Stimulated activated naive CD8-positive, alpha-beta T cell treated with anti-CD3 and anti-CD28 coated beads, Interleukin-15, Interleukin-2, amounts not matched to agents 100 ng/mL and 50 ng/mL, for 24 hours (primary cell): ENCODE measurements at regions not wholly inside any gene's neighbourhood (a gene's known extent, or its start where the extent isn't known, plus 50 kb on each side); places are given as distances from the start of the nearest gene placed in this dataset.

ENCODE experiments used
- H3K27ac Mint-ChIP-seq: one replicate; pipeline ENCODE4 v1.8.0; 2021; ENCODE audit warnings: mild to moderate bottlenecking, mixed read lengths
- H3K27me3 Mint-ChIP-seq: one replicate; pipeline ENCODE4 v1.8.0; 2021; ENCODE audit warnings: mixed read lengths
- H3K36me3 Mint-ChIP-seq: one replicate; pipeline ENCODE4 v1.8.0; 2021; ENCODE audit warnings: low read depth, mixed read lengths
- H3K4me1 Mint-ChIP-seq: one replicate; pipeline ENCODE4 v1.8.0; 2021; ENCODE audit warnings: low read depth, mixed read lengths
- H3K4me3 Mint-ChIP-seq: one replicate; pipeline ENCODE4 v1.8.0; 2021; ENCODE audit warnings: mild to moderate bottlenecking, mixed read lengths
- H3K9me3 Mint-ChIP-seq: one replicate; pipeline ENCODE4 v1.8.0; 2021; ENCODE audit warnings: mixed read lengths

GRCh38 chr4:132267321-132267720, 881.8 kb upstream of the PCDH10 start:
- Mint-ChIP-seq H3K9me3 (peaks cover 4% of the 10 kb centered on the region), H3K4me1 (no peaks in the 10 kb centered on the region), H3K4me3 (no peak overlapping the region), H3K36me3 (no peaks in the 10 kb centered on the region), H3K27ac (no peak overlapping the region), H3K27me3 (no peaks in the 10 kb centered on the region)

DNA sequence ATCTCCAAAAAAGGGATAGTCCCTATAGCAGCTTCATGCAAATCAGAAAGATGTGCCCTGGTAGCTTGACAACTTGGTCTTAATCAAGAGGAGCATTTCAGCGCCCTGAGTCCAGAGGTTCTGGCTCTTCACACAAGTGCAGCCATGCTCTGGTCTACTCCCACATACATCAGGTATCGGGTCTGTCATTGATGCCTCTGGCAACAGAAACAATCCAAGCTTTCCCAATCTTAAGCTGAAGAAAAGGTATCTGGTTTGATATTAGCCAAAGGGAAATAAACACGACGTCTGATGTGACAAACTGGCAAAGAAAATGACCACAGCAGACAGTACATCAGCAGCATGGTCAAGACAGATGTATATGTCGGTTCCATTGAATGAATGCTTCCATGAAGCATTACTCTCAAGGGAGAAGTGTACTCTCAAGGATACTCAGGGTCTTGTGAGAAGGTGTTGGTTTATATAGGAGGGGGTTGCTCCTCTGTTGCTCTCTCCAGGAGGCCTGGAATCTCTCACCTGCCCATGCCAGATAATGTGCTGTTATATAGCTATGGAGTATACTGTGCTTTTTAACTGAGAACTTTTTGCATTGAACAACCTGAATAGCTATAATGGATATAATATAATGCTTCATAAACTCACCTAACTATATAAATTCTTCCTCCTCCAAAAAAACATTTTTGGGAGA, 879.6 kb upstream of the PCDH10 start:
- H3K27me3 Mint-ChIP-seq: no peaks in the 10 kb centered on the region
- no peaks in the 10 kb centered on the region for H3K9me3 Mint-ChIP-seq
- H3K36me3 Mint-ChIP-seq: no peaks in the 10 kb centered on the region
- no peaks in the 10 kb centered on the region for H3K4me1 Mint-ChIP-seq
- no peak overlapping the region for H3K27ac Mint-ChIP-seq
- H3K4me3 Mint-ChIP-seq: no peak overlapping the region

DNA sequence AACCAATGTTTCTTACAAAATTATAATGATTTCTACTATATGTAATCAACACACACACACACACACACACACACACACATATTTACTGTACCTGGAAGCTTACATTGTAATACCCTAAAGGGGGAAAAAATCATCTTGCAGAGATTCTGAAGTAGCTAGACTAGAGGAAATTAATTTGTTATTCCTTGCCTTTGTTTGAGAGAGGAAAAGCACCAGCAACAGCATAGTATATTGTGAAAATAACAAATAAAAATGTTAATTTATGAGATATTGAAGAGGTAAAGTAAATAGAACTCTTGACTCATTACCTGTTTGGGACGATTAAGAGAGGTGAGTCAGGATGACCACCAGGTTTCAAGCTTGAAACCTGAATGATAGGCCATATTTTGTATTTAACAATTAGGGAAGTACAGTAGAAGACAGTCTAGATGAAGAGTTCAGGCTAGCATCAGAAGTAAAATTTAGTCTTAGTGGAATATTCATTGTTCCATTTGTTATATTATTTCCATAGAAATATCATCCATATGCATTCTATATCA, 873.4 kb upstream of the PCDH10 start:
- H3K4me3 Mint-ChIP-seq: no peak overlapping the region
- H3K9me3 Mint-ChIP-seq: no peaks in the 10 kb centered on the region
- no peak overlapping the region for H3K27ac Mint-ChIP-seq
- no peaks in the 10 kb centered on the region for H3K4me1 Mint-ChIP-seq
- H3K36me3 Mint-ChIP-seq: no peaks in the 10 kb centered on the region
- no peaks in the 10 kb centered on the region for H3K27me3 Mint-ChIP-seq

DNA sequence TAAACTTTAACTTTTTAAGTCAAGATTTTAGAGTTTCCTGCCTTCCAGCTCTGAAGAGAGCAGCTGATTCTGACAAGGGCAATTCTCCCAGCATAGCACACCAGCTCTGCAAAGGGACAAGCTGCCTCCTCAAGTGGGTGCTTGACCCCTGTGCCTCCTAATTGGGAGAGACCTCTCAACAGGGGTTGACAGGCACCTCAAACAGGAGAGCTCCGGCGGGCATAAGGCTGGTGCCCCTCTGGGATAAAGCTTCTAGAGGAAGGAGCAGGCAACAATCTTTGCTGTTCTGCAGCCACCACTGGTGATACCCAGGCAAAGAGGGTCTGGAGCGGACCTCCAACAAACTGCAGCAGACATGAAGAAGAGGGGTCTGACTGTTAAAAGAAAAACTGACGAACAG, 872.9 kb upstream of the PCDH10 start:
- Mint-ChIP-seq H3K27me3 (no peaks in the 10 kb centered on the region), H3K36me3 (no peaks in the 10 kb centered on the region), H3K9me3 (no peaks in the 10 kb centered on the region), H3K27ac (no peak overlapping the region), H3K4me3 (no peak overlapping the region), H3K4me1 (no peaks in the 10 kb centered on the region)

DNA sequence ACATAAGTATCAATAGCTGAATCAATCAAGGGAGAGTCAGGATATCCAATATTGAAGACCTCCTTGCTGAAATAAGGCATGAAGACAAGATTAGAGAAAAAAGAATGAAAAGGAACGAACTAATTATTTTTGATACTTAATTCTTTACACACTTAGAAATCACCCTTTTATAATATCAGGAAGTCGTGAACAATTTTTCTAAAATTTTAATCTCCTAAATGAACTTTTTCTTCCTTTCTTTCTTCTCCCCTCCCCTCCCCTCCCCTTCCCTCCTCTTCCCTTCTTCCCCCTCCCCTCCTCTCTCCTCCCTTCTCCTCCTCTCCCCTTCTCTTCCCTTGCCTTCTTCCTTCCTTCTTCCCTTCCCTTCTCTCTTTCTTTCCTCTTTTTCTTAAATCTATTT, 872.1 kb upstream of the PCDH10 start:
- Mint-ChIP-seq H3K9me3 (no peaks in the 10 kb centered on the region), H3K4me1 (no peaks in the 10 kb centered on the region), H3K36me3 (no peaks in the 10 kb centered on the region), H3K27ac (no peak overlapping the region), H3K4me3 (no peak overlapping the region), H3K27me3 (no peaks in the 10 kb centered on the region)

- Mint-ChIP-seq H3K27ac (no peak overlapping the region), H3K4me1 (no peaks in the 10 kb centered on the region), H3K36me3 (no peaks in the 10 kb centered on the region), H3K4me3 (no peak overlapping the region), H3K9me3 (peaks cover 4% of the 10 kb centered on the region), H3K27me3 (no peaks in the 10 kb centered on the region)
These were observed 867.4 kb upstream of the PCDH10 start for GRCh38 chr4:132281733-132282132.

GRCh38 chr4:132284910-132285426, 864.1 kb upstream of the PCDH10 start:
- H3K27ac Mint-ChIP-seq: no peak overlapping the region
- no peaks in the 10 kb centered on the region for H3K27me3 Mint-ChIP-seq
- H3K4me1 Mint-ChIP-seq: no peaks in the 10 kb centered on the region
- peaks cover 9% of the 10 kb centered on the region for H3K9me3 Mint-ChIP-seq
- no peak overlapping the region for H3K4me3 Mint-ChIP-seq
- H3K36me3 Mint-ChIP-seq: no peaks in the 10 kb centered on the region

DNA sequence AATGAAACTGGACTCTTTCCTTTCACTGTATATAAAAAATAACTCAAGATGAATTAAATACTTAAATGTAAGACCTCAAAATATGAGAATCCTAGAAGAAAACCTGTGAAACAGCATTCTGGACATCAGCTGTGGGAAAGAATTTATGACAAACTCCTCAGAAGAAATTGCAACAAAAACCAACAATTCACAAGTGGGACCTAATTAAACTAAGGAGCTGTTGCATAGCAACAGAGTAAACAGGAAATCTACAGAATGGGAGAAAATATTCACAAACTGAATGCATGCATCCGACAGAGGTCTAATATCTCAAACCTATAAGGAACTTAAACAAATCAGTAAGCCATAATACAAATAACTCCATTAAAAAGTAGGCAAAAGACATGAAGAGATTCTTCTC, 851.7 kb upstream of the PCDH10 start:
- no peaks in the 10 kb centered on the region for H3K4me1 Mint-ChIP-seq
- H3K27ac Mint-ChIP-seq: no peak overlapping the region

DNA sequence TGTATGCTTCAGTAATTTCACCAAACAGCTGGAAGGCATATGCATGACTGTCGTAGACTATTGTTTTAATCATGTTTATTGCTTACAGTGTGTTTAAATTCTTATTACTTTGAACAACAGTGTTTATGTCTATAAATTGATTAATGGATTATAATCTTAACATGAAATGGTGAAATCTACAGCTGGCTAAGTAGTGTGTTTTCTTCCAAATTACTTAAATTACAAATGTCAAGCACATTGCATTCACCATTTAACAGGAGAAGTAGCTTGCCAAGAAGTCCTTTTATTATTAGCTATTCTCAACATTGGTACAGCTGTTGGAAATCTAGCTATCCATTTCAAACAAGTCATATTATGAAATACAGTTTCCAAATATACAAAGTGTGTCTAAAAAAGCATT, 849.3 kb upstream of the PCDH10 start:
- Mint-ChIP-seq H3K36me3 (no peaks in the 10 kb centered on the region), H3K4me3 (no peak overlapping the region), H3K9me3 (peaks cover 1% of the 10 kb centered on the region), H3K27me3 (no peaks in the 10 kb centered on the region), H3K27ac (no peak overlapping the region), H3K4me1 (no peaks in the 10 kb centered on the region)

More for the DNA sequence above, 851.7 kb upstream of the PCDH10 start:
- no peak overlapping the region for H3K4me3 Mint-ChIP-seq
- H3K9me3 Mint-ChIP-seq: no peaks in the 10 kb centered on the region
- no peaks in the 10 kb centered on the region for H3K27me3 Mint-ChIP-seq
- no peaks in the 10 kb centered on the region for H3K36me3 Mint-ChIP-seq

- no peaks in the 10 kb centered on the region for H3K4me1 Mint-ChIP-seq
- no peaks in the 10 kb centered on the region for H3K9me3 Mint-ChIP-seq
- H3K27me3 Mint-ChIP-seq: no peaks in the 10 kb centered on the region
- no peak overlapping the region for H3K4me3 Mint-ChIP-seq
- no peak overlapping the region for H3K27ac Mint-ChIP-seq
- H3K36me3 Mint-ChIP-seq: no peaks in the 10 kb centered on the region
These were observed 836.6 kb upstream of the PCDH10 start for GRCh38 chr4:132312521-132312920.

DNA sequence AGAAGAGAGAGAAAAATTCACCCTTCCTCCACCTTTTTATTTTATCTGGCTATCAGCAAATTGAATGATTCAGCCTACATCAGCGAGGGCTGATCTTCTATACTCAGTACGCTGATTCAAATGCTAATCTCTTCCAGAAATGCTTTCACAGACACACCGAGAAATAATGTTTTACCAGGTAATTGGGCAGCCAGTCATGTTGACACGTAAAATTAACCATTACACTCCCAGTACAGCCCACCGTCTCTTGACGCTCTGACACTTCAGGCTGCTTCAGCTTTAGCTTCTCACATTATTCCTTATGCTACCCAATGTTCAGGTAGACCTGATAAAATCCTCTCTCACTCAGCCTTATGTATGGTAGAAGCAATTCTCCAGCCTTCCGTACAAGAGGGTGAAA, 835.2 kb upstream of the PCDH10 start:
- H3K27ac Mint-ChIP-seq: no peak overlapping the region
- no peaks in the 10 kb centered on the region for H3K4me1 Mint-ChIP-seq
- H3K4me3 Mint-ChIP-seq: no peak overlapping the region
- no peaks in the 10 kb centered on the region for H3K9me3 Mint-ChIP-seq
- no peaks in the 10 kb centered on the region for H3K27me3 Mint-ChIP-seq
- H3K36me3 Mint-ChIP-seq: no peaks in the 10 kb centered on the region

DNA sequence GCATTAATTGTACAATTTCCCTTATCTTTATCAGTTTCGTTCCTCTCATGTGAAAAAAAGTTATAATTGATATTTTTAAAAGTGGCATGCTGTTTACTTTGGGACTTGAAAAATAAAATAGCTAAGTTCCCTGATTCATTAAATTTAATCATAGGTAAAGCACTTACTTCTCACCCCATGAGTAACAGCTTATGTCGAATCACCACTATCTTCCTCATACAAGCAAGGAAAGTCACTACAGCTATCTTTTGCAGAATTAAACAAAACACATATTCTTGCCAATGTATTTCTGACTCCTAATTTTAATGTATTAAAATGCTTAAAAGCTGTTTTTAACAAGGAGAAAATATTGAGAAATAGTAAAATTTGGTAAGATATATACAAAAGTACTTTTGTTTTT, 832.4 kb upstream of the PCDH10 start:
- Mint-ChIP-seq H3K27me3 (no peaks in the 10 kb centered on the region), H3K27ac (no peak overlapping the region), H3K36me3 (no peaks in the 10 kb centered on the region), H3K4me3 (no peak overlapping the region), H3K4me1 (no peaks in the 10 kb centered on the region), H3K9me3 (no peaks in the 10 kb centered on the region)

- Mint-ChIP-seq H3K27me3 (no peaks in the 10 kb centered on the region), H3K36me3 (no peaks in the 10 kb centered on the region), H3K4me1 (no peaks in the 10 kb centered on the region), H3K4me3 (no peak overlapping the region), H3K27ac (no peak overlapping the region), H3K9me3 (no peaks in the 10 kb centered on the region)
These were observed 831.2 kb upstream of the PCDH10 start for GRCh38 chr4:132317923-132318322.

- H3K36me3 Mint-ChIP-seq: no peaks in the 10 kb centered on the region
- H3K4me1 Mint-ChIP-seq: no peaks in the 10 kb centered on the region
- H3K9me3 Mint-ChIP-seq: peaks cover 17% of the 10 kb centered on the region
- no peak overlapping the region for H3K27ac Mint-ChIP-seq
- H3K4me3 Mint-ChIP-seq: no peak overlapping the region
- H3K27me3 Mint-ChIP-seq: no peaks in the 10 kb centered on the region
These were observed 820.3 kb upstream of the PCDH10 start for GRCh38 chr4:132328761-132329160.

- no peaks in the 10 kb centered on the region for H3K36me3 Mint-ChIP-seq
- H3K27me3 Mint-ChIP-seq: no peaks in the 10 kb centered on the region
- peaks cover 18% of the 10 kb centered on the region for H3K9me3 Mint-ChIP-seq
- H3K4me3 Mint-ChIP-seq: no peak overlapping the region
- no peaks in the 10 kb centered on the region for H3K4me1 Mint-ChIP-seq
- H3K27ac Mint-ChIP-seq: no peak overlapping the region
These were observed 818.1 kb upstream of the PCDH10 start for GRCh38 chr4:132330994-132331393.
